T-helper 9 cell (primary cell): ENCODE measurements at regions not wholly inside any gene's neighbourhood (a gene's known extent, or its start where the extent isn't known, plus 50 kb on each side); places are given as distances from the start of the nearest gene placed in this dataset.
A peak's percentile ranks its signal among the peaks of the same experiment; 100 is the strongest.

Source experiments
- DNase-seq: peaks from one replicate; pipeline ENCODE4 v3.0.0-alpha.2; 2020

- DNase-seq = no peak
Observed at GRCh38 chr6:6784514-6785162, 196.1 kb downstream of the LY86 start.

GRCh38 chr6:6785163-6785521 is 196.6 kb downstream of the LY86 start:
- no peak for DNase-seq

- no peak for DNase-seq
Observed at GRCh38 chr6:6788394-6789032, 200.0 kb downstream of the LY86 start.

- DNase-seq = no peak
Observed at GRCh38 chr6:6790393-6790792, 201.9 kb downstream of the LY86 start.

GRCh38 chr6:6790891-6791290 is 202.4 kb downstream of the LY86 start:
- DNase-seq = no peak

- no peak for DNase-seq
Observed at GRCh38 chr6:6793388-6794250, 205.1 kb downstream of the LY86 start.

GRCh38 chr6:6795393-6795792 is 206.9 kb downstream of the LY86 start:
- no peak for DNase-seq

- DNase-seq = no peak
Observed at GRCh38 chr6:6796818-6797217, 208.3 kb downstream of the LY86 start.

GRCh38 chr6:6798448-6798860 is 209.9 kb downstream of the LY86 start:
- no peak for DNase-seq

GRCh38 chr6:6801005-6801335 is 212.4 kb downstream of the LY86 start:
- no peak for DNase-seq

GRCh38 chr6:6801635-6802218 is 213.2 kb downstream of the LY86 start:
- DNase-seq = no peak

GRCh38 chr6:6803180-6803977 is 214.9 kb downstream of the LY86 start:
- DNase-seq = no peak

- DNase-seq = no peak
Observed at GRCh38 chr6:6804843-6805615, 216.5 kb downstream of the LY86 start.

- no peak for DNase-seq
Observed at GRCh38 chr6:6806844-6807518, 218.5 kb downstream of the LY86 start.

- DNase-seq = no peak
Observed at GRCh38 chr6:6808343-6808742, 219.8 kb downstream of the LY86 start.

- DNase-seq = no peak
Observed at GRCh38 chr6:6808915-6809314, 220.4 kb downstream of the LY86 start.

- DNase-seq = no peak
Observed at GRCh38 chr6:6810727-6811126, 222.2 kb downstream of the LY86 start.

- peak; percentile 1 for DNase-seq
Observed at GRCh38 chr6:6811128-6812009, 222.8 kb downstream of the LY86 start.

GRCh38 chr6:6812427-6812826 is 223.9 kb downstream of the LY86 start:
- no peak for DNase-seq

GRCh38 chr6:6815732-6816131 is 227.2 kb downstream of the LY86 start:
- no peak for DNase-seq
